Astrocyte (in vitro differentiated cells and primary cell): ENCODE measurements at regions not wholly inside any gene's neighbourhood (a gene's known extent, or its start where the extent isn't known, plus 50 kb on each side); places are given as distances from the start of the nearest gene placed in this dataset.

Experiments used
- DNase-seq: peaks from one replicate; pipeline ENCODE4 v3.0.0-alpha.2; 2010; ENCODE audit warnings: low read depth
- FAIRE-seq: peaks from 2 replicates; lab custom pipeline; 2011; peaks lifted over from hg19 to GRCh38; lab: Jason Lieb, UNC
- H2AFZ ChIP-seq: 2 replicates; pipeline ENCODE4 v1.6.0; 2012; ENCODE audit warnings: low read depth, low read length, inconsistent platforms
- H3K27ac ChIP-seq: 2 replicates; pipeline ENCODE4 v1.5.1; 2011; ENCODE audit warnings: low read depth, low read length, inconsistent platforms
- H3K27me3 ChIP-seq: 2 replicates; pipeline ENCODE4 v1.6.0; 2011; ENCODE audit warnings: low read length, inconsistent platforms; ENCODE audit not compliant: insufficient read depth
- H3K36me3 ChIP-seq: 2 replicates; pipeline ENCODE4 v1.5.1; 2011; ENCODE audit warnings: low read length, inconsistent platforms; ENCODE audit not compliant: insufficient read depth
- H3K4me1 ChIP-seq: 2 replicates; pipeline ENCODE4 v1.5.1; 2011; ENCODE audit warnings: low read length, inconsistent platforms; ENCODE audit not compliant: insufficient read depth
- H3K4me2 ChIP-seq: 2 replicates; pipeline ENCODE4 v1.6.0; 2012; ENCODE audit warnings: low read length, inconsistent platforms
- H3K4me3 ChIP-seq: 2 replicates; pipeline ENCODE4 v1.5.1; 2011; ENCODE audit warnings: low read depth, mild to moderate bottlenecking, low read length, inconsistent platforms; ENCODE audit not compliant: insufficient read depth
- H3K79me2 ChIP-seq: 2 replicates; pipeline ENCODE4 v1.6.0; 2012; ENCODE audit warnings: mild to moderate bottlenecking, low read length, inconsistent platforms; ENCODE audit not compliant: insufficient read depth
- H3K9ac ChIP-seq: 2 replicates; pipeline ENCODE4 v1.6.0; 2012; ENCODE audit warnings: mild to moderate bottlenecking, low read length, inconsistent platforms
- H3K9me3 ChIP-seq: 2 replicates; pipeline ENCODE4 v1.5.1; 2012; ENCODE audit warnings: low read depth, mild to moderate bottlenecking, low read length, inconsistent platforms; ENCODE audit not compliant: insufficient read depth
- H4K20me1 ChIP-seq: 2 replicates; pipeline ENCODE4 v1.6.0; 2012; ENCODE audit warnings: low read length, inconsistent platforms; ENCODE audit not compliant: insufficient read depth
- H3K27ac Mint-ChIP-seq: one replicate; pipeline ENCODE4 v1.8.0; 2021; ENCODE audit warnings: mild to moderate bottlenecking, mixed read lengths; ENCODE audit not compliant: unreplicated experiment
- H3K27me3 Mint-ChIP-seq: one replicate; pipeline ENCODE4 v1.8.0; 2021; ENCODE audit warnings: low read depth, mixed read lengths; ENCODE audit not compliant: unreplicated experiment
- H3K36me3 Mint-ChIP-seq: one replicate; pipeline ENCODE4 v1.8.0; 2021; ENCODE audit warnings: low read depth, mixed read lengths; ENCODE audit not compliant: unreplicated experiment
- H3K4me1 Mint-ChIP-seq: one replicate; pipeline ENCODE4 v1.8.0; 2021; ENCODE audit warnings: low read depth, mixed read lengths; ENCODE audit not compliant: unreplicated experiment
- H3K4me3 Mint-ChIP-seq: one replicate; pipeline ENCODE4 v1.8.0; 2021; ENCODE audit warnings: mild to moderate bottlenecking, moderate library complexity, mixed read lengths; ENCODE audit not compliant: unreplicated experiment
- H3K9me3 Mint-ChIP-seq: one replicate; pipeline ENCODE4 v1.8.0; 2021; ENCODE audit warnings: mild to moderate bottlenecking, mixed read lengths; ENCODE audit not compliant: unreplicated experiment
- EZH2 ChIP-seq: IDR thresholded peaks from 2 replicates; pipeline ENCODE4 v1.6.1; 2012; ENCODE audit warnings: mild to moderate bottlenecking, low read length, inconsistent platforms; ENCODE audit not compliant: insufficient read depth
- TF ChIP-seq, protein P1 (sequence below): IDR thresholded peaks from 2 replicates; pipeline ENCODE4 v1.5.1; 2011; ENCODE audit warnings: low read depth, mild to moderate bottlenecking, inconsistent platforms, low read length, moderate library complexity; ENCODE audit not compliant: insufficient read depth

- H3K4me3 ChIP-seq, result no peak overlapping the region
- no peaks in the 10 kb centered on the region for H3K27me3 Mint-ChIP-seq
- H3K9me3 Mint-ChIP-seq, result no peaks in the 10 kb centered on the region
- H3K4me2 ChIP-seq, result no peak overlapping the region
- no peaks in the 10 kb centered on the region for H3K79me2 ChIP-seq
- peak; percentile 29 for FAIRE-seq
- no peaks in the 10 kb centered on the region for H3K36me3 Mint-ChIP-seq
- no peaks in the 10 kb centered on the region for H3K27me3 ChIP-seq
- H3K4me1 ChIP-seq, result peaks cover 4% of the 10 kb centered on the region
- no peaks in the 10 kb centered on the region for H3K36me3 ChIP-seq
- H3K4me1 Mint-ChIP-seq, result no peaks in the 10 kb centered on the region
- TF ChIP-seq EZH2, result no peak
- TF ChIP-seq, protein P1, sequence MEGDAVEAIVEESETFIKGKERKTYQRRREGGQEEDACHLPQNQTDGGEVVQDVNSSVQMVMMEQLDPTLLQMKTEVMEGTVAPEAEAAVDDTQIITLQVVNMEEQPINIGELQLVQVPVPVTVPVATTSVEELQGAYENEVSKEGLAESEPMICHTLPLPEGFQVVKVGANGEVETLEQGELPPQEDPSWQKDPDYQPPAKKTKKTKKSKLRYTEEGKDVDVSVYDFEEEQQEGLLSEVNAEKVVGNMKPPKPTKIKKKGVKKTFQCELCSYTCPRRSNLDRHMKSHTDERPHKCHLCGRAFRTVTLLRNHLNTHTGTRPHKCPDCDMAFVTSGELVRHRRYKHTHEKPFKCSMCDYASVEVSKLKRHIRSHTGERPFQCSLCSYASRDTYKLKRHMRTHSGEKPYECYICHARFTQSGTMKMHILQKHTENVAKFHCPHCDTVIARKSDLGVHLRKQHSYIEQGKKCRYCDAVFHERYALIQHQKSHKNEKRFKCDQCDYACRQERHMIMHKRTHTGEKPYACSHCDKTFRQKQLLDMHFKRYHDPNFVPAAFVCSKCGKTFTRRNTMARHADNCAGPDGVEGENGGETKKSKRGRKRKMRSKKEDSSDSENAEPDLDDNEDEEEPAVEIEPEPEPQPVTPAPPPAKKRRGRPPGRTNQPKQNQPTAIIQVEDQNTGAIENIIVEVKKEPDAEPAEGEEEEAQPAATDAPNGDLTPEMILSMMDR, result no peak
- no peak overlapping the region for H3K4me3 Mint-ChIP-seq
- no peaks in the 10 kb centered on the region for H4K20me1 ChIP-seq
- H3K9me3 ChIP-seq, result no peaks in the 10 kb centered on the region
- no peak overlapping the region for H3K9ac ChIP-seq
- DNase-seq, result no peak
- no peak overlapping the region for H3K27ac ChIP-seq
- H3K27ac Mint-ChIP-seq, result no peak overlapping the region
- no peak overlapping the region for H2AFZ ChIP-seq
Observed at GRCh38 chrX:131613260-131613659, 69.4 kb downstream of the OR13H1 start.

- Mint-ChIP-seq H3K27me3 (no peaks in the 10 kb centered on the region), H3K27ac (no peak overlapping the region), H3K4me1 (no peaks in the 10 kb centered on the region), H3K36me3 (no peaks in the 10 kb centered on the region), H3K4me3 (no peak overlapping the region), H3K9me3 (no peaks in the 10 kb centered on the region)
- TF ChIP-seq, protein P1, result no peak
- TF ChIP-seq EZH2, result no peak
- H3K9ac ChIP-seq, result no peak overlapping the region
- H2AFZ ChIP-seq, result no peak overlapping the region
- no peaks in the 10 kb centered on the region for H4K20me1 ChIP-seq
- H3K36me3 ChIP-seq, result no peaks in the 10 kb centered on the region
- no peak overlapping the region for H3K27ac ChIP-seq
- H3K4me2 ChIP-seq, result no peak overlapping the region
- no peaks in the 10 kb centered on the region for H3K27me3 ChIP-seq
- no peaks in the 10 kb centered on the region for H3K79me2 ChIP-seq
- peak; percentile 60 for DNase-seq
- H3K4me1 ChIP-seq, result peaks cover 4% of the 10 kb centered on the region
- H3K9me3 ChIP-seq, result no peaks in the 10 kb centered on the region
- no peak overlapping the region for H3K4me3 ChIP-seq
- peak; percentile 62 for FAIRE-seq
Observed at GRCh38 chrX:131614241-131614640, 70.4 kb downstream of the OR13H1 start.

DNA sequence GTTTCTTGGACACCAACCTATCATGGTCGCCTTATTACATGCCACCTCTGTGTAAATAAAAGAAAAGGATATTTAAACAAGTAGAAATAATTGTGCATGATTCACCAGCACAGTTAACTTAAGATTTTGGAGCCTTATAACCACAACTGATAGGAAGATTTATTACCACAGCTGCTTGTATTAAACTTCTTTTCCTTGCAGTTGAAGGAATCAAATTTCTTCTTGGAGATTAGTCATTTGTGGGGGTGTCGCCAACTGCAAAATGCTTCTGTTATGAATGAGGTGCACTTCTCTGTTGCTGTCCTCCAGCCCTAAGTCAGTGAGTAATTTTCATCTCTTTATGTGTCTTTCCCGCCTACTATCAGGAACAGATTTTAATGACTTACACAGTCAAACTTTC is 73.3 kb downstream of the OR13H1 start:
- no peak overlapping the region for H3K4me3 Mint-ChIP-seq
- peaks cover 3% of the 10 kb centered on the region for H3K4me1 Mint-ChIP-seq
- DNase-seq, result peak; percentile 91
- Histone ChIP-seq H3K4me1 (peaks cover 4% of the 10 kb centered on the region), H3K36me3 (no peaks in the 10 kb centered on the region), H3K27me3 (no peaks in the 10 kb centered on the region), H3K4me2 (peak overlapping the region; percentile 8), H3K79me2 (no peaks in the 10 kb centered on the region), H2AFZ (no peak overlapping the region), H4K20me1 (no peaks in the 10 kb centered on the region), H3K4me3 (no peak overlapping the region), H3K9me3 (no peaks in the 10 kb centered on the region), H3K9ac (no peak overlapping the region), H3K27ac (no peak overlapping the region)
- H3K27ac Mint-ChIP-seq, result no peak overlapping the region
- H3K36me3 Mint-ChIP-seq, result no peaks in the 10 kb centered on the region
- no peaks in the 10 kb centered on the region for H3K27me3 Mint-ChIP-seq
- TF ChIP-seq, protein P1, result no peak
- no peak for TF ChIP-seq EZH2
- H3K9me3 Mint-ChIP-seq, result no peaks in the 10 kb centered on the region
- no peak for FAIRE-seq
